GM21515 (cell line): ENCODE measurements at regions not wholly inside any gene's neighbourhood (a gene's known extent, or its start where the extent isn't known, plus 50 kb on each side); places are given as distances from the start of the nearest gene placed in this dataset.
"Not testable (repeated sequence)": the region's sequence is repeated elsewhere in the genome, so short reads cannot be mapped to it uniquely, and the experiment has no call there.

Source experiments
- ATAC-seq: cut with Tn5 transposase; IDR thresholded peaks from one replicate; pipeline ENCODE4 v1.9.1; 2021; ENCODE audit not compliant: unreplicated experiment

DNA sequence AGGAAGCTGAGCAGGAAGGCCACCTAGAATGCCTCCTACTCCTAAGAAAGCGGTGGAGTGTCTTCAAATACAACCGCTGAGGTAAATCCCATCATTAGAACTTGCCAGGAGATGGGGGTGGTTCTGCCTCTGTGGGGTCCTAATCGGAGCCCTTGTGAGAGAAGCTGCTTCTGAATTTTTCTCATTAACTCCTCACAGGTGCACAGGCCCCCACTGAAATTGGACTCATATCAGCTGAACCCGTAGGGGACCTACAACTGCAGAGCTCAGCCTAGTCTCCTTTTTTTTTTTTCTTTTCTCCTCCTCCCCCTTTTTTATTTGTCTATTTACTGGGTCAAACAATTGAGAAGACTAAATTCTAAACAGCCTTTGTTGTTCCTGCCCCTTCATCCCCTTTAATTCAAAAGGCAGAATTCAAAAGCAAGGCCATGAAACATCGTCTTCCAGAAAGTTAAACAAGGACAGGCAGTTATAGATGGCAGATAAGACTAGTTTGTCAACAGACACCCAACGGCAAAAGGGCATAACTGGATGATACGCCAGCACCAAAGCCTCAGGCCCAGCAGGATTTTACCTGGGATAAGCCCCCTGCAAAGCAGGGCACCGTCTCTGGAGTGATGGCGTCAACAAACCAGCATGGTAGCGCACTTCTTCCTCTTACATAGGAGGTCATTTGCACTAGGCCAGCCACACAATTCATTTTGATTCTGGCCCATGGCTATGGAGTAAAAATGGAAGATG, 213.7 kb upstream of the HES1 start:
- ATAC-seq, result no peak

DNA sequence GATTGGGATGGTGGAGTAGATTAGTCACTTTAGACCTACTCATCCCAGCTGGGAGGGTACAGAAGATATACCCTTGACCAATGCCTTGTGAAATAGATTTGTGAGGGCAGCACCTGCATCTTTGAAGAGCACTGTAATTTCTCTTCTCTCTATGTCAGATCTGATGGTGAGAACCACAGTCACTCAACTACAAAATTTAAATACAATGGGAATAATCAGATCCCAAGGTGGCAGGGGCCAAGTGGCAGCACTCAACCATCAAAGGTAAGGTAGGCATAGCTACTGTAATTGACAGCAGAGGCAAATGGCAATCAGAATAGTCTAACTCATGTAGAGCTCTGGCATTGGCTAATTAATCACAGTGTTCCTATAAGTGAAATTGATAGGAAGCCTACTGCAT, 212.0 kb upstream of the HES1 start:
- not testable (repeated sequence) for ATAC-seq

DNA sequence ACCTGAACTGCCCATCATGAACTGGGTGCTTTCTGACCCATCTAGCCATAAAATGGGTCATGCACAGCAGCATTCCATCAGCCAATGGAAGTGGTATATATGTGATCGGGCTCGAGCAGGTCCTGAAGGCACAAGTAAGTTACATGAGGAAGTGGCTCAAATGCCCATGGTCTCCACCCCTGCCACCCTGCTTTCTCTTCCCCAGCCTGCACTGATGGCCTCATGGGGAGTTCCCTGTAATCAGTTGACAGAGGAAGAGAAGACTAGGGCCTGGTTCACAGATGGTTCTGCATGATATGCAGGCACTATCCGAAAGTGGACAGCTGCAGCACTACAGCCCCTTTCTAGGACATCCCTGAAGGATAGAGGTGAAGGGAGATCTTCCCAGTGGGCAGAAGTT, 209.9 kb upstream of the HES1 start:
- not testable (repeated sequence) for ATAC-seq

DNA sequence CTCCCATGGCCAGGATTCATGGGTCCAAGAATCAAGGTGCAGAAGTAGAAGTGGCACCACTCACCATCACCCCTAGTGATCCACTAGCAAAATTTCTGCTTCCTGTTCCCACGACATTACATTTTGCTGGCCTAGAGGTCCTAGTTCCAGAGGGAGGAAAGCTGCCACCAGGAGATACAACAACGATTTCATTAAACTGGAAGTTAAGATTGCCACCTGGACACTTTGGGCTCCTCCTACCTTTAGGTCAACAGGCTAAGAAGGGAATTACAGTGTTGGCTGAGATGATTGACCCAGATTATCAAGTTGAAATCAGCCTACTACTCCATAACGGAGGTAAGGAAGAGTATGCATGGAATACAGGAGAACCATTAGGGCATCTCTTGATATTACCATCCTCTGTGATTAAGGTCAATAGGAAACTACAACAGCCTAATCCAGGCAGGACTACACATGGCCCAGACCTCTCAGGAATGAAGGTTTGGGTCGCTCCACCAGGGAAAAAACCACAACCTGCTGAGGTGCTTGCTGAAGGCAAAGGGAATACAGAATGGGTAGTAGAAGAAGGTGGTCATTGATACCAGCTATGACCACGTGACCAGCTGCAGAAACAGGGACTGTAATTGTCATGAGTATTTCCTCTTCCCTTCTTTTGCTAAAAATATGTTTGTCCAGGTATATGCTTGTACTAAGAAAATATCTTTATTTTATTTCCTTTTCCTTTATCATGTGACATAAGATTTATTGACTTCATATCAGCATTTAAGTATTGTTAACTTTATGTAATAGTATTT, 208.3 kb upstream of the HES1 start:
- not testable (repeated sequence) for ATAC-seq

DNA sequence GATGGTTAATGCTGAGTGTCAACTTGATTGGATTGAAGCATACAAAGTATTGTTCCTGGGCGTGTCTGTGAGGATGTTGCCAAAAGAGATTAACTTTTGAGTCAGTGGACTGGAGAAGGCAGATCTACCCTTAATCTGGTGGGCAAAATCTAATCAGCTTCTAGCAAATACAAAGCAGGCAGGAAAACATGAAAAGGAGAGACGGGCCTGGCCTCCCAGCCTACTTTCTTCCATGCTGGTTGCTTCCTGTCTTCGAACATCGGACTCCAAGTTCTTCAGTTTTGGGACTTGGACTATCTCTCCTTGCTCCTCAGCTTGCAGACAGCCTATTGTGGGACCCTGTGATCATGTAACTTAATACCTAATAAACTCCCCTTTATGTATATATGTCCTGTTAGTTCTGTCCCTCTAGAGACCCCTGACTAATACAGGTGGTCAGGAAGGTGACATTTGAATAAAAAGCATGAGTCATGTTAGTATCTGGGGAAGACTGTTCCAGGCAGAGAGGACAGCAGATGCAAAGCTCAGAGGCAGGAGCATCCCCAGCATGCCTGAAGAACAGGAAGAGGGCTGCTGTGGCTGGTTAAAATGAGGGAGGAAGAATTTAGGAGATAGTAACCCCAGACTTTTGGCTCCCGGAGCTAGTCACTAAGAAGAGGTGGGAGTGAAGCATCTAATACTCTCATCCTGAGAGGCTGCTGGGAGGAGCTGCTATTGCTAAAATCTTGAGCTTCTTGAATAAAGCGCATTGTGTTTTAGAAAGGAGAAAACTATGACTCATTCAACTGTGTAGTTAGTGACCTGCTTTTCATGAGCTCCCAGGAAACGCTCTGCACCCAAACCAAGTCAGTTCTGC, 207.4 kb upstream of the HES1 start:
- ATAC-seq, result no peak

DNA sequence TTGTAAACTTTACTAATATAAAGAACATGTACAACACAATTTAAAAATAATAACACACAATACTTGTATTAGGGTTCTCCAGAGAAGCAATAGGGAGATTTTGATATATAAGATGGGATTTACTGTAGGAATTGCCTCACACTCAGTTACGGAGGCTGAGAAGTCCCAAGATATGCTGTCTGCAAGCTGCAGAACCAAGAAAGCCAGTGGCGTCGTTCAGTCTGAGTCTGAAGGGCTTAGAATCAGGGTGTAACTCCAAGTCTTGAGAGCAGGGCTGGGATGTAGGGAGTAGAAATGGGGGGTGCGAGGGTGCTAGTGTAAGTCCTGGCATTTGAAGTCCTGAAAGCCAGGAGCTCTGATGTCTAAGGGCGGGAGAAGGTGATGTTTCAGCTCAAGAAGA, 206.6 kb upstream of the HES1 start:
- no peak for ATAC-seq

DNA sequence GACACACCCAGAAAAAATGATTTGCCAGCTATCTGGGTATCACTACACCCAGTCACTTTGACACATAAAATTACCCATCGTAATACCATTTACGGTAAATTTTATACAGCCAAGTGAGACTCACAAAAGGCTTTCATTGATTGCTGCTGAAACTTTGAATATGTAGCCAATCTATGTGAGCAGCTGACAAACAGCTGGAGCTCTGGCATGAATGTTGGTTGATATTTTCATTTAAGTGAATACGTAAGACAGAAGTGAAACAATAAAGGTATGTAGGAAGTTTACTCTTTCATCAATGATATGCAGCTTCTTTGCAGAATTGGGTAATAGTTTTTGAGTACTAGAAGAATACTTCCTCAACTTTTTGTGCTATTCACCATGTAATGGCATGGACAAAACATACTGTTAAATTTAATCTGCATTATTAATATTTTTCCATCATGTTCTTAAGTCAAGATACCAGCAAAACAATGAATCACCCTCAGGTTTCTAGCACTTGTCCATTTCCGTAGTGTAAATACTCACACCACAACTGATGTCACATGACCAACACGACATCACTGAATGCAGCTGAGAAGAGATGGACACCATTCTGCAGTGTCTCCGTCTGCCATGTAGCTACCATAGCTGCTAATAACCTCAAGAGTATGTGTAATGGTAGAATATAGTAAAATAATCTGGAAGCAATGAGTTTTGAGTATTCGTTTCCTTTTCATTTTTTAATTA, 205.9 kb upstream of the HES1 start:
- ATAC-seq, result no peak

DNA sequence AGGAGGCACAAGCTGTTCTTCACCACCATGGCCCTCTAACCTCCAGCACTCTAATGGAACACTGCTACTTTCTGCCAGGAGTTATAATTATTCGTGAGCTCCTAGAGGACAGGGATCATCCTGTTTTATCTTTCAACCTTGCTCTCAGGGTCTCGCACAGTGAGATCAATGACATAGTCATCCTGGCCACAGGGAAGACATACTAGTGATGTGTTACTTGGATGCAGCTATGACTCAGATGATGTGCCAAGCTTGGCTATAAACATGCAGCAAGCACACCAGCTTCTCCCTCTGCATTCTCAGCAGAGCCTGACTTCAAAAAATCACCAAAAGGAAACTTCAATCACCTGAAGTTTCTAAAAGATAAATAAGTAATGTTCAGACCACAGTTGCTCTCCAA, 203.8 kb upstream of the HES1 start:
- ATAC-seq, result no peak

DNA sequence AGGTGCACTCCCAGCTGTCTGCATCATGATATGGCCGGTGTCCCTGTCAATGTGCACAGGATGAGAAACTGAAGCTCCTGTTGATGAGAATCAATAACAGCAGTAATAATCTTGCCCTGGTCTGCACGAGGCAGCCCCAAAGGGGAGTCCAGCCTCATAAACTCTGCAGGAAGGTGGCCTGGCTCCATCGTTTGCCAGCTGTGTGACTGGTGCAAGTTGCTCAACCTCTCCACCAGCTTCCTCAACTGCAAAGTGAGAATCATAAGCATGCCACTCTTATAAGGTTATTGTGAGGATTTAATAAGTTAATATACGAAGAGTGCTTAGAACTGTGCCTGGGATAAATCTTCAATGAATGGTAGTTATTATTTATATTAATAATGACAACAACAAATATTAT, 203.4 kb upstream of the HES1 start:
- no peak for ATAC-seq

DNA sequence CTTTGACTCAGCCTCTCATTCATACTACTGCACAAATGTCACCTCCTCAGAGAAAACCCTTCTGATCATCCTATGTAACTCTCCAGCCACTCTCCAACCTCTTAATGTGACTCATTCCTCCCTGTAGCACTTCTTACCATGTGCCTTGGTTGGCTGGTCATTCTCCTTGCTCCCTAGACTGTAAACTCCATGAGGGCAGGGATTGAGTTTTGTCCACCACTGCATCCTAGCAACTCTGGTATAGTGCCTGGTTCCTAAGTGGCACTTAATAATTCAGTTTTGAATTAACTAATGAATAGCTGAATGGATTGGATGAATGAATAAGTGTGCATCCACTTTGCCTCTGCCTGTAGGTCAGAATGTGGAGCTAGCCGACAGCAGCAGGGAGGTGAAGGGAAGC, 202.5 kb upstream of the HES1 start:
- ATAC-seq, result no peak

DNA sequence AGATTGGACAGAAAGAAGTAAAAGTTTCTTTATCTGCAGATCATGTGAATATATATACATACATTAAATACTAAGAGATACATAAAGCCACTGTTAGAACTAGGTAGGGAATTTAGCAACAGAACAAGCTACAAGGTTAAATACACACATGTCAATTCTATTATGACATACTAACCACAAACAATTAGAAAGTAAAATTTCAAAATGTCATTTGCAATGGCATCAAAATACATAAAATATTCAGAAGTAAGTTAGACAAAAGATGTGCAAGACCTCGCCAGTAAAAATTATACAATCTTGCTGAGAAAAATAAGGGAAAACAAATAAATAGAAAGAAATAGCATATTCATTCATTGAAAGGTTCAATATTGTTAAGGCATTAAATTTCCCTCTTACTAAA, 200.0 kb upstream of the HES1 start:
- no peak for ATAC-seq

DNA sequence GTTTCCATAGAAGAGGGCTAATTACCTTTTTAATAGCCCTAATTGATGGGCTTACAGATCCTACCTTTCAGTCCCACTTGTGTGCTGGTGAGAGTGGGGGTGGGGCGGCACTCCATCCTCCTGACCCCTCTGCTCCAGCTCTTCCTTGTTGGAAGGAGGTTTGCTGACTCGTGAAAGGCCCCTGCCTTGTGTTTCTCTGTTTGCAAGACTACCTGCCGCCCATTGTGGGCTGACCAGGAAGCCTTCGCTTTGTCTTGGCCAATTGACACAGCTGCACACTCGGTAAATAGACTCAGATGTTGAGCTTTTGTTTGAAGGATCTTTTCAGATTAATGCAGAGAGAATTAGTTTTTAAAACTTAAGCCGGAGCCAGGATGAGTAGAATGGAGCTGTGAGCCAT, 197.3 kb upstream of the HES1 start:
- ATAC-seq, result no peak

DNA sequence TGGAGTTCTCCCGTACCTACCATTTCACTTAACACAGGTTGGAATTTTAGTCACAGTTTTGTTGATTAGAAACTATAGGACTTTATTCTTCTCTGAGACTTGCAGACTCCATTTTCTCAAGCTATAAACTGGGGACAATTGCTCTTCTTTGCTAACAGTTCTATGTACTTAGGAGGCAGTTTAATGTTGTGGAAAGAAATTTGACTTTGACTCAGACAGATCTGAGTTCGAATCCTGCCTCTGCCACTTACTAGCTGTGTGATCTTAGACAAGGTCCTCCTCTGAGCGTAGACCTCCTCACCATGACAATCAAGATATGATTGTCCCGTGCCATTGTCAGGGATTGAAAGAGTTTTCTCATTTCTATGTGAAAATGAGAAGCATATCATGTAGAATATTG, 196.4 kb upstream of the HES1 start:
- ATAC-seq, result no peak

DNA sequence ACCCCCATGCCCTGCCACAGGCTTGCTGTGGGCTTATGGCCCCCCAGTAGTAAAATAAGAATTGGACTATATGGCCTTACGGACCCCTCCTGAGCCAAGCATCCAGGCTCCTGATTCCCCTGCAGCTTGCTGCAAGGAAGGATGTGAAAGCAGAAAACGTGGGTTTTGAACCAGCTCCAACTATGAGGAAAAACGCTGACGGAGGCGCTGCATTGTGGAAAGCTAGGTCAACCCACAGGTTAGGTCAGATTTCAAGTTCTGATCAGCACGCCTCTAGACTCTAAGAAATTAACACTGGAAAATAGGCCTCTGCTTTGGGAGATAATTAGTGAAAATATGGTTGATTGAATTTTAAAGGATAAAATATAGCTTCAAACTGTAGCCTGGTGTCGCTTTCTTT, 195.4 kb upstream of the HES1 start:
- ATAC-seq, result no peak

DNA sequence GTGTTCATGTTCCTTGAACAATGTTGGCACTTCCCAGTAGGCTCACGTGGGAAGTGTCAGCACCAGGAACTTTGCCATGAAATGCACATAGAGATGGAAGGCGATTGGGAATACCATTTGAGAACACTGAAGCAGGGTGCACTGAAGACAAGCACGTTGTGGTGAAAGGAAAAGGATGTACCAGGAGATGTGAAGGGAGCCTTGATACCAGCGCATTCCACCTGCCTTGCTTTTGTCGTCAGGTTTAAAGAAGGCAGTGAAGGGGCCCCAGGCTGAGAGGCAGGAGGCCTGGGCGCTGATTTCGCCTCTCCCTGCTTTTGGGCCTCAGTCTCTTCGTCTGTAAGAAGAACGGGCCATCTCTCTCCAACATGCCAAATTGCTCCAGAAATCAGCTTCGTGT, 194.5 kb upstream of the HES1 start:
- no peak for ATAC-seq

DNA sequence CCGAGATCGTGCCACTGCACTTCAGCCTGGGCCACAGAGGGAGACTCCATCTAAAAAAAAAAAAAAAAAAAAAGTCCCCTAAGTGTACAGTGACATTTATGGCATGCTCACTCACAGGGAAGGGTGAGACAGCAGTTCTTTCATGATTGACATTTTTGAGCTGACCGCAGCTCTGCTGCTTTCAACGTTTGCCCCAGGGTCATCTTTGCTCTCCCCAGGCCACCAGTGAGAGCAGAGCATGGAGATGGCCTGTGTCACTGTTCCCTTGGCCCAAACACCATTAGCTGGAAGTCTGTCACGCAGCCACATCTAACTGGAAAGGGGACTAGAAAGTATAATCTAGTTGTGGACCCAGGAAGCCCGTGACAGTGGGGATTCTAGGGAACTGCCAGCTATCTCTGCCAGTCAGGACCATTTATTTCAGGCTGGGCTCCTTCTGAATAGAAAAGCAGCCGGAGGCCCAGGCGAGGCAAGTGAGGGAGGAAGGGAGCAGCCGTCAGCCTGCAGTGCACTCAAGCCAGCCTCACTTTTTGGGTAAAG, 193.4 kb upstream of the HES1 start:
- ATAC-seq, result no peak

DNA sequence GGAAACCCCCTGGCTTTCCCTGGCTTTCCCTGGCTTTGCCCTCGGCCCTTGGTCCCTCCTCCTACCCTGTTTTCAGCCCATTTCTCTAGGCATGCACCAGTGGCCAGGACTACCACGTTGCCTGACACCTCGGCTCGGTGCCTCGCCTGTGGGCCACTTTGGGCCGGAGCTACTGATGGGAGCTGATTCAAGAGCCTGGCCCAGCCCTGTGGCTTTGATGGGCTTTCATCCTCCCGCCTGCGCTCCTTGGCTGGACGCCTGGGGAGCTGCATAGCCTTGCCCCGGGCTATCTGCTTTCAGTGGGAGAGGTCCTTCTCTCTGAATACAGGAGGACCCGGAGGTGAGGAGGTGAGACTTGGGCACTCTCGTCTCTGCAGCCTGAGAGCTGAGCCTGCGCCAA, 192.7 kb upstream of the HES1 start:
- ATAC-seq, result no peak

DNA sequence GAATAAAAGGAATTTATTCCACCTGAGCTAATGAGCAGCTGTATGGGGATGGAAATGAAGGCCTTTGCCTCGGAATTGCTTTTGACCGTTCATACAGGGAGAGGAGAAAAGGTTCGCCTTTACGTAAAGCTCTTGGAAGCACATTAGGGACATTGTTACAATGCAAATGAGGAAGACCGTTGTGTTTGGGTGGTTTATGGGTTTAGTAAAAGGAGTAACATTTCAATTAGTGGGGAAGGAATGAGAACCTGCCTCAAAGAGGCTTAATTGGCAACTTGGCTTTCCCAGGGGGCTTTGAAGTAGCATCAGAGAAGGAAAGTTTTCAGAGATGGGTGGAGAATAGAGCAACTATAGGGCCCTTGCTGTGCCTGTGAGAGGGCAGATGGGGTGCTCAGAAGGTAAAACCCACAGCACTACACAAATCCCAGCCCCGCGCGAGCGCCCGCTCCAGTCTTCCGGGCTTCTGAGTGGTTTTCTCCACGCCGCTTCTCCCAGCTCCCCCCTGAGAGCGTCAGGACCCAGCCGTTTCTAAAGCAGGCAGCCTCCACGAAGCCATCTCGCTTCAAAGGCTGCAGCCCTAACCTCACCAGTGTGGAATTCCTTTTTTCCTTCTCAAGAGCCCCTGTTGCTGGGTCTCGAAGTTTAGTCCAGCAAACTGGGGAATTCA, 192.0 kb upstream of the HES1 start:
- ATAC-seq, result no peak

DNA sequence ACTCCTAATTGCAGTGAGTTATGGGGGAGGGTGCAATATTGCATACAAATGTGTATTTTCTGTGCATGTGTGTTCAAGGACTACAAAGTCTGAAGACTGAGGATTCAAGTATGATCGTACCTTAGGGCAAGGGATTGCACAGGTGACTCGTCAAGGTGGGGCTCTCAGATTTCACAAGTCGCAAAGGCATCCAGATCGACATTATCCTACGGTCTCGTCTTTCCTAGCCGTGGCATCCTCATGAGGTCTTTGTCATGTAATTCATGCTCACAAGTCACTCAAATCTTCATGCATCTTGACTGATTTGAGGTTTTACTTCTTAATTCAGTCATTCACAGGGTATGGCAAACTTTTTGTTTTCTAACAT, 191.4 kb upstream of the HES1 start:
- ATAC-seq, result no peak

DNA sequence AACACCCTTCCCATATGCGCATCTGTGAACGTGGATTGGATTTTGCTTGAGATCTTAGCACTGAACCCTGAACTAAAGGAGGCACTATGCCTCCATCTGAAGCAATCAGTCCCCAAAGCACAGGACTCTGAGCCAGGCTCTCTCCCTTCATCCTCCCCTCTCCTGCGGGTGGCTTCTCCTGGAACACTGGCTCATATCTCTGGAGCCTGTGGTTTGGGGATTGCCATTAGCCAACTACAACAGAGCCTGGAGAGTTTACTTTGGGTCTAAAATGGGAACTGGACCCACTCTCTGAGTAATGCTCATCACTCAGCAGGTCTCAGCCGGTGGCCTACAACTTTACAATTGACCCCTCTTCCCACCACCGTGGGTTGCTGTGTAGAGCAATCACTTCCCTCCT, 190.8 kb upstream of the HES1 start:
- ATAC-seq, result no peak
